ENCODE measurements at regions not wholly inside any gene's neighbourhood (a gene's known extent, or its start where the extent isn't known, plus 50 kb on each side); places are given as distances from the start of the nearest gene placed in this dataset.

DNA sequence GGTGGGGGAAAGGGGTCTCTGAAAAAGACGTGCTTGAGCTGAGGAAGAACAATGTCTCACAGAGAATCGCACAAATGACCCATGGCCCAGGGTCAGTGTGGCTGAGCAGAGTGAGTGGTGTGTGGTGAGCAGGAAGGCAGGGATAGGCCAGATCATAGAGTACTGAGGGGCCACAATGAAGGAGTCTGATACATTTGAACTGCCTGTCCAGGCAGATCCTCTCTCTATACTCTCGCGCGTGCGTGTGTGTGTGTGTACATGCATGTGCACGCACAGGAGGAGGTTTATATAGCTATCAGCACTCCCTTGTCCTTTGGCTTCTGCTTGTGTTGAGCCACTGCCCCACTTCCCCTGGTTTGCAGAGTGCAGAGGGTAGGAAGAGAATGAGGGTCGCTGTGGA is 294.0 kb downstream of the ZNF608 start:
- no peaks in the 10 kb centered on the region for H3K4me1 ChIP-seq (ENCODE audit: control insufficient read depth, insufficient read depth, low read length)
- H3K9ac ChIP-seq (ENCODE audit: low read length in 2 of 2) = no peak overlapping the region
- H3K27ac ChIP-seq (ENCODE audit: low read length) = no peak overlapping the region
- H3K4me3 ChIP-seq (ENCODE audit: low read length in 2 of 2) = no peak overlapping the region
- H3K36me3 ChIP-seq (ENCODE audit: control insufficient read depth in 2 of 2, insufficient read depth in 2 of 2, low read length in 2 of 2) = no peaks in the 10 kb centered on the region
- no peaks in the 10 kb centered on the region for H3K9me3 ChIP-seq (ENCODE audit: control insufficient read depth in 2 of 2, low read length in 2 of 2)
- no peaks in the 10 kb centered on the region for H3K27me3 ChIP-seq (ENCODE audit: control insufficient read depth in 1 of 2, insufficient read depth in 2 of 2, low read length in 2 of 2)

- no peak overlapping the region for H3K9ac ChIP-seq (ENCODE audit: low read length in 2 of 2)
- no peaks in the 10 kb centered on the region for H3K4me1 ChIP-seq (ENCODE audit: control insufficient read depth, insufficient read depth, low read length)
- H3K4me3 ChIP-seq (ENCODE audit: low read length in 2 of 2) = no peak overlapping the region
- H3K27me3 ChIP-seq (ENCODE audit: control insufficient read depth in 1 of 2, insufficient read depth in 2 of 2, low read length in 2 of 2) = no peaks in the 10 kb centered on the region
- H3K9me3 ChIP-seq (ENCODE audit: control insufficient read depth in 2 of 2, low read length in 2 of 2) = no peaks in the 10 kb centered on the region
- H3K27ac ChIP-seq (ENCODE audit: low read length) = no peak overlapping the region
- no peaks in the 10 kb centered on the region for H3K36me3 ChIP-seq (ENCODE audit: control insufficient read depth in 2 of 2, insufficient read depth in 2 of 2, low read length in 2 of 2)
These were observed 294.6 kb downstream of the ZNF608 start for GRCh38 chr5:124451721-124452383.

- Histone ChIP-seq H3K4me1 (ENCODE audit: control insufficient read depth, insufficient read depth, low read length) (no peaks in the 10 kb centered on the region), H3K27me3 (ENCODE audit: control insufficient read depth in 1 of 2, insufficient read depth in 2 of 2, low read length in 2 of 2) (no peaks in the 10 kb centered on the region), H3K9ac (ENCODE audit: low read length in 2 of 2) (no peak overlapping the region), H3K9me3 (ENCODE audit: control insufficient read depth in 2 of 2, low read length in 2 of 2) (no peaks in the 10 kb centered on the region), H3K27ac (ENCODE audit: low read length) (no peak overlapping the region), H3K36me3 (ENCODE audit: control insufficient read depth in 2 of 2, insufficient read depth in 2 of 2, low read length in 2 of 2) (no peaks in the 10 kb centered on the region), H3K4me3 (ENCODE audit: low read length in 2 of 2) (no peak overlapping the region)
These were observed 300.3 kb downstream of the ZNF608 start for GRCh38 chr5:124446120-124446519.

DNA sequence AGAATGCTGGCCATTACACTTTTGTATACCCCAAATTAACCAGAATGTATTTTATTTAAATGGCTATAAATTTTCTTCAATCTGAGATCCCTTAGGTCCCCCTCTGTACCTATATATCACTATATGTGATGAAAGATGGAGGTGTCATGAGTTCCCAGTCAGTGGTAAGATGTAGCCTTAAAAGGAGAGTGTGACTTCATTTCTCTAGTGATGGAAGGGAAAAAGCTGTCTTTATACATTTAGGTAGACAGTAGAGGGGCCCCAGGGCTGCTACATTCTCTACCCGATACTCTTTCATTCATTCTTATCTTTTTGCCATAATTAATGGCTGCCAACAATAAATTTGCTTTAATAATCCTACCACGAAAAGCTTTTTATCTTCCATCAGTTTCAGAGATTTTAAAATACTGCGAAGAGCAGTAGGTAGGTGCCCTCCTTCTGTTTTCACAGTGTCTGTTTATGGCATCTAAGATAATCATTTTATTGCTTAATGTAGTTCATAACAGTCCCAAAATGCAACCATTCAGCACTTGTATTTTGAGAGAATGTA is 301.3 kb downstream of the ZNF608 start:
- H3K36me3 ChIP-seq (ENCODE audit: control insufficient read depth in 2 of 2, insufficient read depth in 2 of 2, low read length in 2 of 2) = no peaks in the 10 kb centered on the region
- no peak overlapping the region for H3K27ac ChIP-seq (ENCODE audit: low read length)
- no peak overlapping the region for H3K4me3 ChIP-seq (ENCODE audit: low read length in 2 of 2)
- H3K4me1 ChIP-seq (ENCODE audit: control insufficient read depth, insufficient read depth, low read length) = no peaks in the 10 kb centered on the region
- no peak overlapping the region for H3K9ac ChIP-seq (ENCODE audit: low read length in 2 of 2)
- H3K9me3 ChIP-seq (ENCODE audit: control insufficient read depth in 2 of 2, low read length in 2 of 2) = no peaks in the 10 kb centered on the region
- no peaks in the 10 kb centered on the region for H3K27me3 ChIP-seq (ENCODE audit: control insufficient read depth in 1 of 2, insufficient read depth in 2 of 2, low read length in 2 of 2)

DNA sequence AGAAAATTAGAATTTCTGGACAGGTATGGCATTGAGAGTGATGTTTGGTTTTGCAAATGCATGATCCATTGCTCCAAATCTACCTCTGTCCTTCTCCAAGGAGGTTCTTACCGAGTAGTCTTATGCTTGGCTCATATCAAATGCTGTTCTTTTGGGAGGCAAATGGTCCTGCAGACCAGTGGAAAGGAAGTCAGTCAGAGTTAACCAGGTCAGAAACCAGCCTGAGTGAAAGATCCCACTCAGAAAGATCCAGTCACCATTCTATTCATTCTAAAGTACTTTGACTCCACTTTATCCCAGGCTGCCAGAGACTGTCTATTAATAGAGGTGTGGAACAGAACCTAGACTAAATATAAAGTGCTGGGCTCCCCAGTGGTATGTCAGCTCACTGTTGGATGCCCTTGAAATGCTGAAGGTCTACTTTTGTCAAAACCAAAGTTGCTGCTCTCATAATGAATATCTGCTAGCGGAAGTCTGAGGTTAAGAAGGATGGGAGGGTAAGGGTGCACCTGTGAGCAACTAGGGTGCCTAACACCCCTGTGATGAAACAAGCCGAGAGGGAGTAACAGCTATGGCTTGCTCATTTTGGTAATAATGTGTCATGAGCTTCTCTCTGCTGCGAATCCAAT is 302.2 kb downstream of the ZNF608 start:
- Histone ChIP-seq H3K27ac (ENCODE audit: low read length) (no peak overlapping the region), H3K4me1 (ENCODE audit: control insufficient read depth, insufficient read depth, low read length) (no peaks in the 10 kb centered on the region), H3K9me3 (ENCODE audit: control insufficient read depth in 2 of 2, low read length in 2 of 2) (no peaks in the 10 kb centered on the region), H3K4me3 (ENCODE audit: low read length in 2 of 2) (no peak overlapping the region), H3K9ac (ENCODE audit: low read length in 2 of 2) (no peak overlapping the region), H3K36me3 (ENCODE audit: control insufficient read depth in 2 of 2, insufficient read depth in 2 of 2, low read length in 2 of 2) (no peaks in the 10 kb centered on the region), H3K27me3 (ENCODE audit: control insufficient read depth in 1 of 2, insufficient read depth in 2 of 2, low read length in 2 of 2) (no peaks in the 10 kb centered on the region)

DNA sequence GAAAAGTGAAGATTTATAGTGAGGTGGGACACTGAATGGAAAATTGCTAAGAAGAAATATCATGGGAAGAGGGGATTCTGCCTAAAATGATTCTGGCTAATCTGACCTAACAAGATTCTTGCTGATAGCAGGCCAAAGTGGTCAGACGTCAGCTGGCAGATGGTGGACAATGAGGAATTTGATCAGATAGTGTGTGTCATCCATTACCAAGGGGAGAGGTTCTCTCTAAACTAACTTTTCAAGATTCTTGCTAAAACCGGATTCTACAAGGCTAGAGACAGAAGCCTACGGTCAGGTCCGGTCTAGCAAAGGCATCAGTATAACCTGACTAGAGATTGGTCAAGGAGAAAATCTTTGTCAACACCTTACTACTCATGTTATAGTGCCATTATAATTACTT is 306.0 kb downstream of the ZNF608 start:
- Histone ChIP-seq H3K4me3 (ENCODE audit: low read length in 2 of 2) (no peak overlapping the region), H3K27ac (ENCODE audit: low read length) (no peak overlapping the region), H3K9ac (ENCODE audit: low read length in 2 of 2) (no peak overlapping the region), H3K9me3 (ENCODE audit: control insufficient read depth in 2 of 2, low read length in 2 of 2) (no peaks in the 10 kb centered on the region), H3K27me3 (ENCODE audit: control insufficient read depth in 1 of 2, insufficient read depth in 2 of 2, low read length in 2 of 2) (no peaks in the 10 kb centered on the region), H3K36me3 (ENCODE audit: control insufficient read depth in 2 of 2, insufficient read depth in 2 of 2, low read length in 2 of 2) (no peaks in the 10 kb centered on the region), H3K4me1 (ENCODE audit: control insufficient read depth, insufficient read depth, low read length) (no peaks in the 10 kb centered on the region)

- Histone ChIP-seq H3K9me3 (ENCODE audit: control insufficient read depth in 2 of 2, low read length in 2 of 2) (no peaks in the 10 kb centered on the region), H3K36me3 (ENCODE audit: control insufficient read depth in 2 of 2, insufficient read depth in 2 of 2, low read length in 2 of 2) (no peaks in the 10 kb centered on the region), H3K4me3 (ENCODE audit: low read length in 2 of 2) (no peak overlapping the region), H3K9ac (ENCODE audit: low read length in 2 of 2) (no peak overlapping the region), H3K4me1 (ENCODE audit: control insufficient read depth, insufficient read depth, low read length) (no peaks in the 10 kb centered on the region), H3K27me3 (ENCODE audit: control insufficient read depth in 1 of 2, insufficient read depth in 2 of 2, low read length in 2 of 2) (no peaks in the 10 kb centered on the region), H3K27ac (ENCODE audit: low read length) (no peak overlapping the region)
These were observed 306.8 kb downstream of the ZNF608 start for GRCh38 chr5:124439609-124440008.

GRCh38 chr5:124438903-124439281 is 307.5 kb downstream of the ZNF608 start:
- Histone ChIP-seq H3K9ac (ENCODE audit: low read length in 2 of 2) (no peak overlapping the region), H3K27ac (ENCODE audit: low read length) (no peak overlapping the region), H3K4me1 (ENCODE audit: control insufficient read depth, insufficient read depth, low read length) (no peaks in the 10 kb centered on the region), H3K36me3 (ENCODE audit: control insufficient read depth in 2 of 2, insufficient read depth in 2 of 2, low read length in 2 of 2) (no peaks in the 10 kb centered on the region), H3K9me3 (ENCODE audit: control insufficient read depth in 2 of 2, low read length in 2 of 2) (no peaks in the 10 kb centered on the region), H3K27me3 (ENCODE audit: control insufficient read depth in 1 of 2, insufficient read depth in 2 of 2, low read length in 2 of 2) (no peaks in the 10 kb centered on the region), H3K4me3 (ENCODE audit: low read length in 2 of 2) (no peak overlapping the region)

DNA sequence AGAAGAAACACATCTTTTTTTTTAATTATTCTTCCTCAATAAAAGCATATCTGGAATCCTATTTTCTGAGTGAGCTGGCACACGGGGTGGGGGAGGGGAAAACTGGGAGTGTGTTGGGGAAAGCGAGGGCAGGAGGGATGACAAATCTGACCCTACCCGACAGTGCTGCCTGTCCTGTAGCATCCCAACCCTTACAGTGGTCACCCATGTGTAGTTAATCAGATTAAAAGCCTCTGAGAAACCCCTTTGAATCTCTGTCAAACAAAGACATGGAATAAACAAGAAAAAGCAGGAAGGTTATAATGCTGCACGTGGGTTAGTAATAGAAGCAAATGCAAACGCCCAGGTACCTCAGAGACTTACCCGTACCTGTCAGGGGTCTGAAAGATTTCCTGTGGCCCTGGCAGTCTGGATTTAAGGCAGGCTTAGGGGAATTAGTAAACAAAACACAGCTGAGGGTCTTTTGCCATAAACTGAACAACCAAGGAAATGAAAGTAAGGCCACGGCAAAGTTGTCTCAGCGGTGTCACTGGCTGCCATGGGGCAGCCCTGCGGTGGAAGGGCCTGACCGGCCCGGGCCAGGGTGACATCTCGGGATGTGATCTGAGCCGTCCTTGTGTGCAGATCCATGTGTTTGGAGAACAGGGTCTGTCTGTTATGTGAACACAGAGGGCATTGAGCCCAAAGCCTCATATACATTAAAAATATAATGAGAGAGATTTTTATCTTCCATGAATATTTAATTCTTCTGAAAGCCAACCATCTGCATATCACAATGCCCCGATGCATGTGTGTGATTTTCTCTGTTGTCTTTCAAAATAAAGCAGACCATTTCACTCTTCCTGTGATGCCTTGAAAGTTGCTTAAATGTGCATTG is 308.2 kb downstream of the ZNF608 start:
- Histone ChIP-seq H3K27ac (ENCODE audit: low read length) (no peak overlapping the region), H3K36me3 (ENCODE audit: control insufficient read depth in 2 of 2, insufficient read depth in 2 of 2, low read length in 2 of 2) (no peaks in the 10 kb centered on the region), H3K4me1 (ENCODE audit: control insufficient read depth, insufficient read depth, low read length) (no peaks in the 10 kb centered on the region), H3K27me3 (ENCODE audit: control insufficient read depth in 1 of 2, insufficient read depth in 2 of 2, low read length in 2 of 2) (no peaks in the 10 kb centered on the region), H3K4me3 (ENCODE audit: low read length in 2 of 2) (no peak overlapping the region), H3K9ac (ENCODE audit: low read length in 2 of 2) (no peak overlapping the region), H3K9me3 (ENCODE audit: control insufficient read depth in 2 of 2, low read length in 2 of 2) (no peaks in the 10 kb centered on the region)

DNA sequence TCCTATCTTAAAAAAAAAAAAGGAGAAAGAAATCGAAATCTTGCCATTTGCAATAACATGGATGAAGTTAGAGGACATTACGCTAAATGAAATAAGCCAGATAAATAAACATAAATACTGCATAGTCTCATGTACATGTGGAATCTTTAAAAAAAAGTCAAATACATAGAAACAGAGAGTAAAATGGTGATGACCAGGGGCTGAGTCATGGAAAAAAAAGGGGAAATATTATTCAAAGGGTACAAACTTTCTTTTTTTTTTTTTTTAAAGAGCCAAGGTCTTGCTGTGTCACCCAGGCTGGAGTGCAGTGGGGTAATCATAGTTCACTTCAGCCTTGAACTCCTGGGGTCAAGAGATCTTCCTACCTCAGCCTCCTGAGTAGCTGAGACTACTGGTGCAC is 310.1 kb downstream of the ZNF608 start:
- Histone ChIP-seq H3K4me3 (ENCODE audit: low read length in 2 of 2) (no peak overlapping the region), H3K27ac (ENCODE audit: low read length) (no peak overlapping the region), H3K27me3 (ENCODE audit: control insufficient read depth in 1 of 2, insufficient read depth in 2 of 2, low read length in 2 of 2) (no peaks in the 10 kb centered on the region), H3K4me1 (ENCODE audit: control insufficient read depth, insufficient read depth, low read length) (no peaks in the 10 kb centered on the region), H3K36me3 (ENCODE audit: control insufficient read depth in 2 of 2, insufficient read depth in 2 of 2, low read length in 2 of 2) (no peaks in the 10 kb centered on the region), H3K9me3 (ENCODE audit: control insufficient read depth in 2 of 2, low read length in 2 of 2) (no peaks in the 10 kb centered on the region), H3K9ac (ENCODE audit: low read length in 2 of 2) (no peak overlapping the region)

Data from stomach smooth muscle (tissue), 2 donors.